IMR-90 (cell line): ENCODE measurements at regions not wholly inside any gene's neighbourhood (a gene's known extent, or its start where the extent isn't known, plus 50 kb on each side); places are given as distances from the start of the nearest gene placed in this dataset.

Source experiments
- ATAC-seq: fragments of 200-7000 bp; cut with Tn5 transposase; 2 replicates; pipeline ENCODE4 v1.9.1; 2020; ENCODE audit warnings: low read depth, mild to moderate bottlenecking, moderate library complexity
- BruUV-seq: library from RNA; stranded (reverse); fragments of 400-500 nt; replicated peaks from 2 replicates; lab custom pipeline; 2021; lab: Mats Ljungman, UMichigan
- CTCF ChIA-PET: fragments of 300-600 bp; formaldehyde crosslinking; extraction: SDS; loops from one replicate; lab custom pipeline; 2021; ENCODE audit warnings: antibody characterized with exemption; lab: Yijun Ruan, JAX
- POLR2A ChIA-PET: fragments of 300-600 bp; sonication (Branson Sonifier 250); formaldehyde crosslinking; loops from one replicate; lab custom pipeline; 2022; ENCODE audit warnings: antibody characterized with exemption; ENCODE audit not compliant: unreplicated experiment; lab: Charles Lee
- DNase-seq: peaks from one replicate; pipeline ENCODE4 v3.0.0; 2013
- H2AFZ ChIP-seq: replicated peaks from 2 replicates; pipeline ENCODE3; 2013; ENCODE audit warnings: low read length, mild to moderate bottlenecking; ENCODE audit not compliant: poor library complexity
- H2AK5ac ChIP-seq: 2 replicates; pipeline ENCODE4 v1.6.1; 2013; ENCODE audit warnings: low read depth, low read length, inconsistent platforms
- H2AK9ac ChIP-seq: replicated peaks from 2 replicates; pipeline ENCODE3; 2013; ENCODE audit warnings: mild to moderate bottlenecking, low read depth, low read length, moderate library complexity; ENCODE audit not compliant: poor library complexity
- H2BK120ac ChIP-seq: 2 replicates; pipeline ENCODE4 v1.6.1; 2013; ENCODE audit warnings: low read depth, low read length, inconsistent platforms
- H2BK15ac ChIP-seq: 3 replicates; pipeline ENCODE4 v1.6.1; 2013; ENCODE audit warnings: low read depth, low read length, inconsistent platforms
- H2BK20ac ChIP-seq: 2 replicates; pipeline ENCODE4 v1.6.1; 2013; ENCODE audit warnings: low read depth, mild to moderate bottlenecking, inconsistent platforms, low read length, moderate library complexity
- H2BK5ac ChIP-seq: 2 replicates; pipeline ENCODE4 v1.6.1; 2013; ENCODE audit warnings: mild to moderate bottlenecking, low read depth, low read length, inconsistent platforms; ENCODE audit not compliant: poor library complexity, severe bottlenecking
- H3K14ac ChIP-seq: replicated peaks from 2 replicates; pipeline ENCODE4 v1.6.1; 2013; ENCODE audit warnings: low read depth, low read length, inconsistent platforms
- H3K18ac ChIP-seq: 2 replicates; pipeline ENCODE4 v1.6.1; 2013; ENCODE audit warnings: low read depth, low read length, control low read depth
- H3K23ac ChIP-seq: 2 replicates; pipeline ENCODE4 v1.6.1; 2013; ENCODE audit warnings: low read depth, low read length, inconsistent platforms
- H3K27ac ChIP-seq: 2 replicates; pipeline ENCODE4 v1.5.1; 2013; ENCODE audit warnings: mild to moderate bottlenecking, control low read depth, low read length; ENCODE audit not compliant: insufficient read depth
- H3K27me3 ChIP-seq: 2 replicates; pipeline ENCODE4 v1.6.1; 2013; ENCODE audit warnings: low read length; ENCODE audit not compliant: control insufficient read depth, insufficient read depth
- H3K36me3 ChIP-seq: 2 replicates; pipeline ENCODE4 v1.6.1; 2013; ENCODE audit warnings: low read length, mixed read lengths; ENCODE audit not compliant: control insufficient read depth, insufficient read depth
- H3K4ac ChIP-seq: 2 replicates; pipeline ENCODE4 v1.6.1; 2013; ENCODE audit warnings: low read depth, low read length, inconsistent platforms
- H3K4me1 ChIP-seq: 2 replicates; pipeline ENCODE4 v1.6.1; 2013; ENCODE audit warnings: low read length, mixed read lengths; ENCODE audit not compliant: control insufficient read depth, insufficient read depth
- H3K4me2 ChIP-seq: 2 replicates; pipeline ENCODE4 v1.6.1; 2013; ENCODE audit warnings: low read depth, mild to moderate bottlenecking, control low read depth, low read length, moderate library complexity
- H3K4me3 ChIP-seq: 2 replicates; pipeline ENCODE4 v1.5.1; 2013; ENCODE audit warnings: low read depth, mild to moderate bottlenecking, control low read depth, low read length, moderate library complexity; ENCODE audit not compliant: insufficient read depth
- H3K56ac ChIP-seq: 2 replicates; pipeline ENCODE4 v1.6.1; 2013; ENCODE audit warnings: low read length, inconsistent platforms; ENCODE audit not compliant: insufficient read depth; ENCODE audit errors: extremely low read depth
- H3K79me1 ChIP-seq, 2 experiments: 2 replicates each; pipeline ENCODE4 v1.6.1; 2013; ENCODE audit warnings: low read length in 2 of 2, inconsistent platforms in 1 of 2, low read depth in 1 of 2
- H3K9ac ChIP-seq: 2 replicates; pipeline ENCODE4 v1.6.1; 2013; ENCODE audit warnings: low read depth, low read length, control low read depth
- H3K9me1 ChIP-seq: 2 replicates; pipeline ENCODE4 v1.6.1; 2013; ENCODE audit warnings: low read length, inconsistent platforms; ENCODE audit not compliant: insufficient read depth
- H3K9me3 ChIP-seq: 2 replicates; pipeline ENCODE4 v1.6.1; 2013; ENCODE audit warnings: low read length; ENCODE audit not compliant: control insufficient read depth, insufficient read depth
- H4K20me1 ChIP-seq: 2 replicates; pipeline ENCODE4 v1.6.1; 2013; ENCODE audit warnings: low read length, inconsistent platforms; ENCODE audit not compliant: insufficient read depth
- H4K5ac ChIP-seq: 2 replicates; pipeline ENCODE4 v1.6.1; 2013; ENCODE audit warnings: mild to moderate bottlenecking, low read depth, low read length, control low read depth
- H4K8ac ChIP-seq, 2 experiments: 2 replicates each; pipeline ENCODE4 v1.6.1; 2013; ENCODE audit warnings: low read depth in 2 of 2, low read length in 2 of 2, control low read depth in 1 of 2, inconsistent platforms in 1 of 2
- H4K91ac ChIP-seq: 2 replicates; pipeline ENCODE4 v1.6.1; 2013; ENCODE audit warnings: low read depth, low read length, inconsistent platforms; ENCODE audit not compliant: insufficient read depth
- BHLHE40 ChIP-seq: fragments of 150-350 bp; IDR thresholded peaks from 2 replicates; pipeline ENCODE4 v1.6.1; 2016; ENCODE audit warnings: mild to moderate bottlenecking, low read depth, low read length
- CEBPB ChIP-seq: IDR thresholded peaks from 2 replicates; pipeline ENCODE4 v1.6.1; 2012; ENCODE audit warnings: low read depth, low read length, improper control_type of control experiment
- CHD1 ChIP-seq: IDR thresholded peaks from 2 replicates; pipeline ENCODE4 v1.6.1; 2012; ENCODE audit warnings: low read depth, low read length, improper control_type of control experiment
- FOS ChIP-seq: fragments of 150-350 bp; IDR thresholded peaks from 2 replicates; pipeline ENCODE4 v1.6.1; 2016; ENCODE audit warnings: low read depth, low read length
- MAFK ChIP-seq: IDR thresholded peaks from 2 replicates; pipeline ENCODE4 v1.6.1; 2012; ENCODE audit warnings: low read depth, low read length, improper control_type of control experiment
- MAZ ChIP-seq: IDR thresholded peaks from 2 replicates; pipeline ENCODE4 v1.6.1; 2012; ENCODE audit warnings: low read depth, mild to moderate bottlenecking, low read length, improper control_type of control experiment, moderate library complexity, borderline replicate concordance
- MXI1 ChIP-seq: IDR thresholded peaks from 2 replicates; pipeline ENCODE4 v1.6.1; 2012; ENCODE audit warnings: low read depth, mild to moderate bottlenecking, low read length, moderate library complexity, borderline replicate concordance
- NFE2L2 ChIP-seq: fragments of 150-350 bp; IDR thresholded peaks from 2 replicates; pipeline ENCODE4 v1.6.1; 2016; ENCODE audit warnings: low read depth, mild to moderate bottlenecking, low read length
- POLR2A ChIP-seq: IDR thresholded peaks from 2 replicates; pipeline ENCODE4 v1.6.1; 2012; ENCODE audit warnings: mild to moderate bottlenecking, low read depth, low read length
- RAD21 ChIP-seq: IDR thresholded peaks from 2 replicates; pipeline ENCODE4 v1.6.1; 2012; ENCODE audit warnings: low read length, improper control_type of control experiment
- RCOR1 ChIP-seq: IDR thresholded peaks from 2 replicates; pipeline ENCODE4 v1.6.1; 2012; ENCODE audit warnings: mild to moderate bottlenecking, low read length, improper control_type of control experiment; ENCODE audit not compliant: insufficient replicate concordance
- RFX5 ChIP-seq: IDR thresholded peaks from 2 replicates; pipeline ENCODE4 v1.8.0; 2012; ENCODE audit warnings: low read depth, mild to moderate bottlenecking, low read length, moderate library complexity
- SMC3 ChIP-seq: fragments of 150-350 bp; IDR thresholded peaks from 2 replicates; pipeline ENCODE4 v1.6.1; 2016; ENCODE audit warnings: low read depth, mild to moderate bottlenecking, antibody characterized with exemption, low read length, moderate library complexity
- WGBS, 2 experiments: methylation state at CpG; one replicate each; pipeline versions ENCODE4 v1.1.5 to v1.1.7; 2013; ENCODE audit warnings: missing lambda C conversion rate in 2 of 2; ENCODE audit not compliant: insufficient read length in 1 of 2; ENCODE audit errors: extremely low coverage in 2 of 2; 5-methylcytosine and 5-hydroxymethylcytosine counted together
- dilution Hi-C: fragments of 300-500 bp; cut with HindIII; formaldehyde crosslinking; loops from one replicate; pipeline ENCODE4 v1.14.3; 2018; ENCODE audit warnings: low sequenced_read_pairs; ENCODE audit not compliant: unreplicated experiment
- in situ Hi-C: fragments of 300-500 bp; cut with MboI; formaldehyde crosslinking; loops from 3 replicates; pipeline ENCODE4 v1.14.3; 2019; ENCODE audit warnings: low sequenced_read_pairs, inconsistent platforms, mixed read lengths
- intact Hi-C: fragments of 100-400 bp; cut with micrococcal nuclease; formaldehyde crosslinking; loops from 2 replicates; pipeline ENCODE4 v1.10.0; 2022
- TF ChIP-seq, protein P1 (sequence below): fragments of 150-350 bp; IDR thresholded peaks from 2 replicates; pipeline ENCODE4 v1.6.1; 2016; ENCODE audit warnings: low read depth, mild to moderate bottlenecking, low read length, moderate library complexity, borderline replicate concordance
- TF ChIP-seq, protein P2 (sequence below): fragments of 150-350 bp; IDR thresholded peaks from 2 replicates; pipeline ENCODE4 v1.6.1; 2017; ENCODE audit warnings: mild to moderate bottlenecking, antibody characterized with exemption, low read length, low read depth
- TF ChIP-seq, protein P3 (sequence below): conservative IDR thresholded peaks from 2 replicates; pipeline ENCODE4 v1.5.1; 2012; ENCODE audit warnings: mild to moderate bottlenecking, low read depth, low read length, improper control_type of control experiment

DNA sequence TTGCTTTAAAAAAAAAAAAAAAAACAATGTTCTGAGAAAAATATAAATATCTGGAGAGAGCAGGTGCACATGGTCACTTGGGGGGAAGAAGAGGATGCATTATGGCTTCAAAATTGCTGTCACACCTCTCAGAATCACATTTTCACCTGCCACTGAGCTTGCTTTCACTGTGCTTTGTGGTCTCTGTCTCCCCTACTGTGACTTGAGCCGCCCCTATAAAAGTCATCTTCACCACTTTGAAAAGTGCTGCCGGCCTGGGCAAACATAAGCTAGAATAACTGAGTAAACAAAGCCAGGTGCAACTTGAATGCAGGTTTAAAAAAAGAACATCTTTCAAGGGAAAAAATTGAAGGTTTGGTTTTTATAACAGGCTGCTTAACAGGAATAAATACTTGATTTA lies 368.1 kb upstream of the GRIA1 start:
- no peaks in the 10 kb centered on the region for H3K27me3 ChIP-seq
- no peak overlapping the region for H3K9ac ChIP-seq
- no peak overlapping the region for H3K14ac ChIP-seq
- no peak overlapping the region for H2BK15ac ChIP-seq
- H3K4me3 ChIP-seq = no peak overlapping the region
- no peak overlapping the region for H3K23ac ChIP-seq
- no peaks in the 10 kb centered on the region for H3K79me1 ChIP-seq
- no peak for TF ChIP-seq FOS
- TF ChIP-seq, protein P1, sequence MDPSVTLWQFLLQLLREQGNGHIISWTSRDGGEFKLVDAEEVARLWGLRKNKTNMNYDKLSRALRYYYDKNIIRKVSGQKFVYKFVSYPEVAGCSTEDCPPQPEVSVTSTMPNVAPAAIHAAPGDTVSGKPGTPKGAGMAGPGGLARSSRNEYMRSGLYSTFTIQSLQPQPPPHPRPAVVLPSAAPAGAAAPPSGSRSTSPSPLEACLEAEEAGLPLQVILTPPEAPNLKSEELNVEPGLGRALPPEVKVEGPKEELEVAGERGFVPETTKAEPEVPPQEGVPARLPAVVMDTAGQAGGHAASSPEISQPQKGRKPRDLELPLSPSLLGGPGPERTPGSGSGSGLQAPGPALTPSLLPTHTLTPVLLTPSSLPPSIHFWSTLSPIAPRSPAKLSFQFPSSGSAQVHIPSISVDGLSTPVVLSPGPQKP = no peak
- TF ChIP-seq BHLHE40 = no peak
- TF ChIP-seq POLR2A = no peak
- TF ChIP-seq RAD21 = no peak
- TF ChIP-seq CEBPB = no peak
- TF ChIP-seq, protein P2, sequence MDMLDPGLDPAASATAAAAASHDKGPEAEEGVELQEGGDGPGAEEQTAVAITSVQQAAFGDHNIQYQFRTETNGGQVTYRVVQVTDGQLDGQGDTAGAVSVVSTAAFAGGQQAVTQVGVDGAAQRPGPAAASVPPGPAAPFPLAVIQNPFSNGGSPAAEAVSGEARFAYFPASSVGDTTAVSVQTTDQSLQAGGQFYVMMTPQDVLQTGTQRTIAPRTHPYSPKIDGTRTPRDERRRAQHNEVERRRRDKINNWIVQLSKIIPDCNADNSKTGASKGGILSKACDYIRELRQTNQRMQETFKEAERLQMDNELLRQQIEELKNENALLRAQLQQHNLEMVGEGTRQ = no peak
- TF ChIP-seq MXI1 = no peak
- TF ChIP-seq CHD1 = no peak
- TF ChIP-seq, protein P3, sequence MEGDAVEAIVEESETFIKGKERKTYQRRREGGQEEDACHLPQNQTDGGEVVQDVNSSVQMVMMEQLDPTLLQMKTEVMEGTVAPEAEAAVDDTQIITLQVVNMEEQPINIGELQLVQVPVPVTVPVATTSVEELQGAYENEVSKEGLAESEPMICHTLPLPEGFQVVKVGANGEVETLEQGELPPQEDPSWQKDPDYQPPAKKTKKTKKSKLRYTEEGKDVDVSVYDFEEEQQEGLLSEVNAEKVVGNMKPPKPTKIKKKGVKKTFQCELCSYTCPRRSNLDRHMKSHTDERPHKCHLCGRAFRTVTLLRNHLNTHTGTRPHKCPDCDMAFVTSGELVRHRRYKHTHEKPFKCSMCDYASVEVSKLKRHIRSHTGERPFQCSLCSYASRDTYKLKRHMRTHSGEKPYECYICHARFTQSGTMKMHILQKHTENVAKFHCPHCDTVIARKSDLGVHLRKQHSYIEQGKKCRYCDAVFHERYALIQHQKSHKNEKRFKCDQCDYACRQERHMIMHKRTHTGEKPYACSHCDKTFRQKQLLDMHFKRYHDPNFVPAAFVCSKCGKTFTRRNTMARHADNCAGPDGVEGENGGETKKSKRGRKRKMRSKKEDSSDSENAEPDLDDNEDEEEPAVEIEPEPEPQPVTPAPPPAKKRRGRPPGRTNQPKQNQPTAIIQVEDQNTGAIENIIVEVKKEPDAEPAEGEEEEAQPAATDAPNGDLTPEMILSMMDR = no peak
- TF ChIP-seq MAZ = no peak
- TF ChIP-seq SMC3 = no peak
- TF ChIP-seq RFX5 = no peak
- no peak for TF ChIP-seq NFE2L2
- no peak for TF ChIP-seq RCOR1
- no peak for TF ChIP-seq MAFK
- H2BK120ac ChIP-seq = no peak overlapping the region
- no TSS peak for BruUV-seq
- no peak overlapping the region for H2AK9ac ChIP-seq
- no peak overlapping the region for H3K4ac ChIP-seq
- dilution Hi-C loops = no loop called here
- H4K8ac ChIP-seq = no peak overlapping the region
- ChIA-PET POLR2A (no interaction called here), CTCF (interaction anchor here (0.6 kb wide), 2 partner anchors 404 to 472 kb away, joined by 3 to 5 read pairs; no protein-coding TSS in a partner anchor)
- no peaks in the 10 kb centered on the region for H3K9me1 ChIP-seq
- ATAC-seq = no peak
- H2BK20ac ChIP-seq = no peak overlapping the region
- no peak overlapping the region for H2BK5ac ChIP-seq
- H3K4me2 ChIP-seq = no peak overlapping the region
- no peak overlapping the region for H3K27ac ChIP-seq
- no peak for DNase-seq
- no peak overlapping the region for H2AK5ac ChIP-seq
- no peak overlapping the region for H4K5ac ChIP-seq
- H3K4me1 ChIP-seq = no peaks in the 10 kb centered on the region
- no peak overlapping the region for H4K91ac ChIP-seq
- no CpG with 5 or more reads among the region's 2 CpGs for WGBS, 2 experiments
- no peak overlapping the region for H2AFZ ChIP-seq
- no peak overlapping the region for H3K56ac ChIP-seq
- H3K18ac ChIP-seq = no peak overlapping the region
- intact Hi-C loops = no loop called here
- no peaks in the 10 kb centered on the region for H3K36me3 ChIP-seq
- no peaks in the 10 kb centered on the region for H4K20me1 ChIP-seq
- H3K9me3 ChIP-seq = peaks cover 3% of the 10 kb centered on the region
- in situ Hi-C loops = no loop called here
